ENCODE measurements at regions not wholly inside any gene's neighbourhood (a gene's known extent, or its start where the extent isn't known, plus 50 kb on each side); places are given as distances from the start of the nearest gene placed in this dataset.

GRCh38 chr2:53475321-53475720 is 292.3 kb upstream of the CHAC2 start:
- Mint-ChIP-seq H3K27me3 (peaks cover 0 to 10% (median 3%) of the 10 kb centered on the region in 5 donors), H3K27ac (no peak overlapping the region), H3K36me3 (no peaks in the 10 kb centered on the region), H3K4me1 (no peaks in the 10 kb centered on the region), H3K4me3 (no peak overlapping the region), H3K9me3 (peaks cover 0 to 11% (median 0%) of the 10 kb centered on the region in 9 donors)
- DNase-seq (no peak), ATAC-seq (no peak)
- POLR2A ChIA-PET: no interaction called here

GRCh38 chr2:53474914-53475313 is 292.7 kb upstream of the CHAC2 start:
- ATAC-seq (no peak), DNase-seq (no peak)
- H3K36me3 Mint-ChIP-seq: no peaks in the 10 kb centered on the region
- POLR2A ChIA-PET: no interaction called here
- no peak overlapping the region for H3K4me3 Mint-ChIP-seq
- no peaks in the 10 kb centered on the region for H3K4me1 Mint-ChIP-seq
- H3K9me3 Mint-ChIP-seq: peaks cover 0 to 11% (median 0%) of the 10 kb centered on the region in 9 donors
- H3K27ac Mint-ChIP-seq: no peak overlapping the region
- H3K27me3 Mint-ChIP-seq: peaks cover 0 to 10% (median 3%) of the 10 kb centered on the region in 5 donors

GRCh38 chr2:53473775-53474311 is 293.8 kb upstream of the CHAC2 start:
- no peak overlapping the region for H3K27ac Mint-ChIP-seq
- peaks cover 0 to 11% (median 0%) of the 10 kb centered on the region in 9 donors for H3K9me3 Mint-ChIP-seq
- H3K27me3 Mint-ChIP-seq: peaks cover 0 to 14% (median 3%) of the 10 kb centered on the region in 5 donors
- ATAC-seq (no peak), DNase-seq (no peak)
- H3K4me1 Mint-ChIP-seq: no peaks in the 10 kb centered on the region
- POLR2A ChIA-PET: no interaction called here
- no peak overlapping the region for H3K4me3 Mint-ChIP-seq
- no peaks in the 10 kb centered on the region for H3K36me3 Mint-ChIP-seq

- peaks cover 0 to 11% (median 0%) of the 10 kb centered on the region in 9 donors for H3K9me3 Mint-ChIP-seq
- no peak overlapping the region for H3K27ac Mint-ChIP-seq
- POLR2A ChIA-PET: no interaction called here
Measured at GRCh38 chr2:53473236-53473635, 294.4 kb upstream of the CHAC2 start.

GRCh38 chr2:53467467-53468180 is 300.0 kb upstream of the CHAC2 start:
- no peak for DNase-seq
- POLR2A ChIA-PET: no interaction called here
- no peak for ATAC-seq
- H3K4me1 Mint-ChIP-seq: no peaks in the 10 kb centered on the region
- no peak overlapping the region for H3K27ac Mint-ChIP-seq
- H3K4me3 Mint-ChIP-seq: no peak overlapping the region
- peaks cover 0 to 29% (median 7%) of the 10 kb centered on the region in 5 donors for H3K27me3 Mint-ChIP-seq
- peaks cover 0 to 11% (median 0%) of the 10 kb centered on the region in 9 donors for H3K9me3 Mint-ChIP-seq
- H3K36me3 Mint-ChIP-seq: no peaks in the 10 kb centered on the region

More at GRCh38 chr2:53473236-53473635, 294.4 kb upstream of the CHAC2 start:
- DNase-seq: no peak
- no peak for ATAC-seq
- Mint-ChIP-seq H3K36me3 (no peaks in the 10 kb centered on the region), H3K4me3 (no peak overlapping the region), H3K4me1 (no peaks in the 10 kb centered on the region), H3K27me3 (peaks cover 0 to 14% (median 3%) of the 10 kb centered on the region in 5 donors)

GRCh38 chr2:53463806-53464726 is 303.5 kb upstream of the CHAC2 start:
- DNase-seq (no peak), ATAC-seq (no peak)
- H3K36me3 Mint-ChIP-seq: no peaks in the 10 kb centered on the region
- H3K27me3 Mint-ChIP-seq: peaks cover 0 to 38% (median 6%) of the 10 kb centered on the region in 5 donors
- H3K27ac Mint-ChIP-seq: no peak overlapping the region
- H3K4me3 Mint-ChIP-seq: no peak overlapping the region
- peaks cover 0 to 2% (median 0%) of the 10 kb centered on the region in 9 donors for H3K9me3 Mint-ChIP-seq
- POLR2A ChIA-PET: interaction anchor here (0.7 kb wide), 1 partner anchor 38 kb away, joined by 4 read pairs; no protein-coding TSS in a partner anchor
- no peaks in the 10 kb centered on the region for H3K4me1 Mint-ChIP-seq

- POLR2A ChIA-PET: no interaction called here
- H3K36me3 Mint-ChIP-seq: no peaks in the 10 kb centered on the region
- peaks cover 0 to 4% (median 0%) of the 10 kb centered on the region in 9 donors for H3K9me3 Mint-ChIP-seq
- DNase-seq: no peak
- H3K4me3 Mint-ChIP-seq: no peak overlapping the region
- H3K4me1 Mint-ChIP-seq: no peaks in the 10 kb centered on the region
- no peak overlapping the region for H3K27ac Mint-ChIP-seq
- H3K27me3 Mint-ChIP-seq: peaks cover 0 to 33% (median 4%) of the 10 kb centered on the region in 5 donors
- ATAC-seq: no peak
Measured at GRCh38 chr2:53460937-53461336, 306.7 kb upstream of the CHAC2 start.

- Mint-ChIP-seq H3K9me3 (peaks cover 0 to 4% (median 0%) of the 10 kb centered on the region in 9 donors), H3K36me3 (no peaks in the 10 kb centered on the region), H3K27ac (no peak overlapping the region), H3K4me3 (no peak overlapping the region), H3K4me1 (peaks cover 0 to under 1% (median 0%) of the 10 kb centered on the region in 4 donors), H3K27me3 (peaks cover 0 to 28% (median 4%) of the 10 kb centered on the region in 5 donors)
- POLR2A ChIA-PET: no interaction called here
- ATAC-seq (no peak), DNase-seq (no peak)
Measured at GRCh38 chr2:53460347-53460746, 307.3 kb upstream of the CHAC2 start.

- Mint-ChIP-seq H3K9me3 (peaks cover 0 to 4% (median 0%) of the 10 kb centered on the region in 9 donors), H3K27me3 (peaks cover 0 to 16% (median 0%) of the 10 kb centered on the region in 5 donors), H3K4me3 (no peak overlapping the region), H3K36me3 (no peaks in the 10 kb centered on the region), H3K4me1 (peaks cover 0 to 2% (median 0%) of the 10 kb centered on the region in 4 donors), H3K27ac (no peak overlapping the region)
- POLR2A ChIA-PET: no interaction called here
- no peak for DNase-seq
- no peak for ATAC-seq
Measured at GRCh38 chr2:53455094-53455493, 312.5 kb upstream of the CHAC2 start.

GRCh38 chr2:53452957-53453748 is 314.5 kb upstream of the CHAC2 start:
- no peak overlapping the region for H3K4me3 Mint-ChIP-seq
- no peak overlapping the region for H3K27ac Mint-ChIP-seq
- no peaks in the 10 kb centered on the region for H3K36me3 Mint-ChIP-seq
- peaks cover 0 to 2% (median 0%) of the 10 kb centered on the region in 4 donors for H3K4me1 Mint-ChIP-seq
- POLR2A ChIA-PET: no interaction called here
- no peaks in the 10 kb centered on the region for H3K9me3 Mint-ChIP-seq
- ATAC-seq (no peak), DNase-seq (no peak)
- H3K27me3 Mint-ChIP-seq: peaks cover 0 to 16% (median 0%) of the 10 kb centered on the region in 5 donors

GRCh38 chr2:53452400-53452799 is 315.2 kb upstream of the CHAC2 start:
- ATAC-seq: no peak
- H3K27ac Mint-ChIP-seq: no peak overlapping the region
- peaks cover 0 to 9% (median 0%) of the 10 kb centered on the region in 5 donors for H3K27me3 Mint-ChIP-seq
- POLR2A ChIA-PET: no interaction called here
- no peak for DNase-seq
- peaks cover 0 to 2% (median 0%) of the 10 kb centered on the region in 4 donors for H3K4me1 Mint-ChIP-seq
- H3K4me3 Mint-ChIP-seq: no peak overlapping the region
- H3K36me3 Mint-ChIP-seq: no peaks in the 10 kb centered on the region
- H3K9me3 Mint-ChIP-seq: no peaks in the 10 kb centered on the region

- Mint-ChIP-seq H3K4me3 (no peak overlapping the region), H3K4me1 (peaks cover 0 to 2% (median 0%) of the 10 kb centered on the region in 4 donors), H3K27ac (no peak overlapping the region), H3K27me3 (peaks cover 0 to 8% (median 1%) of the 10 kb centered on the region in 5 donors), H3K36me3 (no peaks in the 10 kb centered on the region), H3K9me3 (no peaks in the 10 kb centered on the region)
- DNase-seq (no peak), ATAC-seq (no peak)
- POLR2A ChIA-PET: no interaction called here
Measured at GRCh38 chr2:53450923-53451322, 316.7 kb upstream of the CHAC2 start.

All from naive thymus-derived CD8-positive, alpha-beta T cell (primary cell).